DND-41 (cell line): ENCODE measurements at regions not wholly inside any gene's neighbourhood (a gene's known extent, or its start where the extent isn't known, plus 50 kb on each side); places are given as distances from the start of the nearest gene placed in this dataset.
"Not testable (repeated sequence)": the region's sequence is repeated elsewhere in the genome, so short reads cannot be mapped to it uniquely, and the experiment has no call there.

Experiments used
- ATAC-seq: fragments of 200-7000 bp; cut with Tn5 transposase; 3 replicates; pipeline ENCODE4 v1.9.1; 2021; ENCODE audit warnings: low read depth; ENCODE audit not compliant: insufficient read depth
- DNase-seq: peaks from one replicate; pipeline ENCODE4 v3.0.0-alpha.2; 2020
- H2AFZ ChIP-seq: 2 replicates; pipeline ENCODE4 v1.6.0; 2012; ENCODE audit warnings: low read depth, low read length
- H3K27ac ChIP-seq: 2 replicates; pipeline ENCODE4 v1.5.1; 2012; ENCODE audit warnings: low read length, inconsistent platforms
- H3K27me3 ChIP-seq: fragments of 200-600 bp; sonication (generic); 2 replicates; pipeline ENCODE4 v1.6.0; 2012; ENCODE audit warnings: low read length, mild to moderate bottlenecking, inconsistent platforms; ENCODE audit not compliant: insufficient read depth, poor library complexity
- H3K36me3 ChIP-seq: 2 replicates; pipeline ENCODE4 v1.5.1; 2012; ENCODE audit warnings: low read length, inconsistent platforms; ENCODE audit not compliant: insufficient read depth
- H3K4me1 ChIP-seq: 2 replicates; pipeline ENCODE4 v1.5.1; 2012; ENCODE audit warnings: mild to moderate bottlenecking, low read length; ENCODE audit not compliant: insufficient read depth
- H3K4me2 ChIP-seq: 2 replicates; pipeline ENCODE4 v1.6.0; 2012; ENCODE audit warnings: mild to moderate bottlenecking, moderate library complexity, low read length, inconsistent platforms; ENCODE audit not compliant: insufficient read depth
- H3K4me3 ChIP-seq, 2 experiments: fragments of 200-600 bp in 1 of 2; shearing (Covaris generic) in 1 of 2; 2 replicates each; pipeline ENCODE4 v1.5.1; 2012 to 2016; ENCODE audit warnings: inconsistent platforms in 2 of 2, low read length in 2 of 2, mild to moderate bottlenecking in 2 of 2, low read depth in 1 of 2, moderate library complexity in 1 of 2
- H3K79me2 ChIP-seq: 2 replicates; pipeline ENCODE4 v1.6.0; 2012; ENCODE audit warnings: low read length, inconsistent platforms; ENCODE audit not compliant: insufficient read depth
- H3K9ac ChIP-seq: 2 replicates; pipeline ENCODE4 v1.6.0; 2012; ENCODE audit warnings: low read depth, mild to moderate bottlenecking, inconsistent platforms, low read length, moderate library complexity
- H3K9me3 ChIP-seq: 2 replicates; pipeline ENCODE4 v1.5.1; 2012; ENCODE audit warnings: low read length, moderate library complexity, mild to moderate bottlenecking, inconsistent platforms; ENCODE audit not compliant: insufficient read depth, severe bottlenecking
- H4K20me1 ChIP-seq: 2 replicates; pipeline ENCODE4 v1.6.0; 2012; ENCODE audit warnings: low read length; ENCODE audit not compliant: insufficient read depth
- CTCF ChIP-seq: IDR thresholded peaks from 2 replicates; pipeline ENCODE4 v1.5.1; 2012; ENCODE audit warnings: borderline replicate concordance, low read length, moderate library complexity, mild to moderate bottlenecking; ENCODE audit not compliant: poor library complexity, severe bottlenecking; ENCODE audit errors: extremely low read depth
- EZH2 ChIP-seq: IDR thresholded peaks from 3 replicates; pipeline ENCODE4 v1.6.1; 2012; ENCODE audit warnings: borderline replicate concordance, low read depth, mild to moderate bottlenecking, moderate library complexity, low read length, inconsistent platforms; ENCODE audit not compliant: severe bottlenecking

GRCh38 chr4:112953262-112953661 lies 96.2 kb upstream of the ANK2 start:
- ATAC-seq (no peak), DNase-seq (no peak)
- Histone ChIP-seq H3K4me1 (no peaks in the 10 kb centered on the region), H3K9me3 (no peaks in the 10 kb centered on the region), H3K4me3 (no peak overlapping the region), H3K79me2 (no peaks in the 10 kb centered on the region), H3K4me2 (no peak overlapping the region), H3K27me3 (no peaks in the 10 kb centered on the region), H4K20me1 (no peaks in the 10 kb centered on the region), H2AFZ (no peak overlapping the region), H3K36me3 (no peaks in the 10 kb centered on the region), H3K27ac (no peak overlapping the region), H3K9ac (no peak overlapping the region)
- no peak for TF ChIP-seq EZH2
- TF ChIP-seq CTCF: no peak

- no peaks in the 10 kb centered on the region for H3K9me3 ChIP-seq
- ATAC-seq: no peak
- H3K4me2 ChIP-seq: no peak overlapping the region
- no peaks in the 10 kb centered on the region for H3K36me3 ChIP-seq
- DNase-seq: no peak
- H3K4me1 ChIP-seq: no peaks in the 10 kb centered on the region
- H3K9ac ChIP-seq: no peak overlapping the region
- no peaks in the 10 kb centered on the region for H3K27me3 ChIP-seq
- no peak overlapping the region for H3K27ac ChIP-seq
- H3K79me2 ChIP-seq: no peaks in the 10 kb centered on the region
- H4K20me1 ChIP-seq: no peaks in the 10 kb centered on the region
- no peak overlapping the region for H2AFZ ChIP-seq
- H3K4me3 ChIP-seq: no peak overlapping the region
- TF ChIP-seq EZH2 (no peak), CTCF (no peak)
Observed at GRCh38 chr4:112954286-112954685, 95.2 kb upstream of the ANK2 start.

GRCh38 chr4:112956484-112956896 lies 93.0 kb upstream of the ANK2 start:
- Histone ChIP-seq H3K36me3 (no peaks in the 10 kb centered on the region), H2AFZ (no peak overlapping the region), H4K20me1 (no peaks in the 10 kb centered on the region), H3K9me3 (no peaks in the 10 kb centered on the region), H3K27ac (no peak overlapping the region), H3K4me1 (no peaks in the 10 kb centered on the region), H3K4me3 (no peak overlapping the region), H3K4me2 (no peak overlapping the region), H3K27me3 (no peaks in the 10 kb centered on the region), H3K79me2 (no peaks in the 10 kb centered on the region), H3K9ac (no peak overlapping the region)
- ATAC-seq (no peak), DNase-seq (no peak)
- TF ChIP-seq EZH2: no peak
- TF ChIP-seq CTCF: no peak

- DNase-seq, H3K79me2 ChIP-seq, H3K4me3 ChIP-seq, H3K9ac ChIP-seq, ATAC-seq, H3K4me2 ChIP-seq, H3K4me1 ChIP-seq, H3K9me3 ChIP-seq, H3K36me3 ChIP-seq, H4K20me1 ChIP-seq, H2AFZ ChIP-seq, H3K27me3 ChIP-seq, H3K27ac ChIP-seq: not testable (repeated sequence)
Observed at GRCh38 chr4:112957764-112958163, 91.7 kb upstream of the ANK2 start.
